Heart left ventricle (tissue), 13 donors: ENCODE measurements at regions not wholly inside any gene's neighbourhood (a gene's known extent, or its start where the extent isn't known, plus 50 kb on each side); places are given as distances from the start of the nearest gene placed in this dataset.

ENCODE experiments used
- CTCF ChIP-seq, 12 donors: fragments of 200-600 bp; sonication (generic) in 4 of 12; IDR thresholded peaks; one replicate each; pipeline versions ENCODE4 v1.5.0 to v1.8.0; 2018 to 2022; ENCODE audit warnings: antibody characterized with exemption in 12 of 12, mild to moderate bottlenecking in 5 of 12
- POLR2A ChIP-seq, 2 donors: fragments of 450-650 bp; IDR thresholded peaks; one replicate each; pipeline ENCODE4 v1.6.1; 2017; ENCODE audit warnings: antibody characterized with exemption in 2 of 2, mild to moderate bottlenecking in 2 of 2, moderate library complexity in 2 of 2
- donor health status: ischemic (EF 13 %, LVEDD 7.1; RV severe dilation, severe dysfunction).
- donor health status: DM: no; HTN: yes; CAD: no.
- donor health status: DM: no; HTN: no; CAD: no.
- donor health status: ischemic (EF 25% LVEDD 6.9; RV normal size, moderate dysfunction).
- donor health status: ischemic (EF 25% LVEDD 5.7; RV mildly dilated, moderate dysfunction).
- donor health status: ischemic (EF 35%, LVEDD 5.7; RV mildly dilated, moderate dysfunction).
- donor health status: nonischemic (EF 11% LVEDD 7.7; RV severe dilation, severe dysfunction).
- donor health status: DM: yes; HTN: yes; CAD: no.
- donor health status: PGD.
- donor health status: ischemic (EF 29% LVEDD 5.4; RV normal size, mild dysfunction).
- donor health status: nonischemic (EF 23%, LVEDD 6.1; RV moderate dilation, normal function).

- TF ChIP-seq CTCF (IDR thresholded peaks at IDR 0.05), result no peak
- TF ChIP-seq POLR2A (IDR thresholded peaks at IDR 0.05), result no peak
Measured at GRCh38 chr9:75672478-75672877, 218.0 kb upstream of the PCSK5 start.
